Stimulated activated memory B cell treated with anti-CD40 and anti-IgM and Interleukin-4, amounts not matched to agents 10 μg/mL and 1 μg/mL and 100 μg/mL, for 72 hours (primary cell): ENCODE measurements at regions not wholly inside any gene's neighbourhood (a gene's known extent, or its start where the extent isn't known, plus 50 kb on each side); places are given as distances from the start of the nearest gene placed in this dataset.
A peak's percentile ranks its signal among the peaks of the same experiment; 100 is the strongest.

Experiments
- ATAC-seq: fragments of 150-1000 bp; cut with Tn5 transposase; 2 replicates; pipeline ENCODE4 v1.10.0; 2021
- H3K27ac Mint-ChIP-seq: one replicate; pipeline ENCODE4 v1.8.0; 2022; ENCODE audit warnings: mild to moderate bottlenecking, mixed read lengths
- H3K27me3 Mint-ChIP-seq: one replicate; pipeline ENCODE4 v1.8.0; 2022; ENCODE audit warnings: mixed read lengths
- H3K36me3 Mint-ChIP-seq: one replicate; pipeline ENCODE4 v1.8.0; 2022; ENCODE audit warnings: mixed read lengths
- H3K4me1 Mint-ChIP-seq: one replicate; pipeline ENCODE4 v1.8.0; 2022; ENCODE audit warnings: mixed read lengths
- H3K4me3 Mint-ChIP-seq: one replicate; pipeline ENCODE4 v1.8.0; 2022; ENCODE audit warnings: mild to moderate bottlenecking, moderate library complexity, mixed read lengths
- H3K9me3 Mint-ChIP-seq: one replicate; pipeline ENCODE4 v1.8.0; 2022; ENCODE audit warnings: mixed read lengths

DNA sequence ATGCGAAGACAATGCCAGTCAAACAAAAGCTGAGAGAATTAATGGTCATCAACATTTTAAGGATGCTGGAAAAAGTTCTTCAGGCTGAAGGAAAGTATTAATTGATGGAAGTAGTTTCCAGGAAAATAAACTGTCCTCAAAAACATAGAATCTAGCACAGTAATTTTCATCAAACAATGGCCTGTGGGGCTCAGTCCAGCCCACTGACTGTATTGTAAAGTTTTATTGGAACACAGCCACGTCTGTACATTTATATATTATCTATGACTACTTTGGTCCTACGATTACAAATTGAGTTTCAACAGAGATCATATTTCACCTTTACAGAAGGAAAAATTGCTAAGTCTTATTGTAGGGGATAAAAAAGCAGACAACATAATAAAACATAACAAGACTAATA, 484.5 kb downstream of the KCNJ2 start:
- Mint-ChIP-seq H3K27me3 (no peaks in the 10 kb centered on the region), H3K27ac (no peak overlapping the region), H3K4me3 (no peak overlapping the region), H3K4me1 (no peaks in the 10 kb centered on the region), H3K9me3 (no peaks in the 10 kb centered on the region), H3K36me3 (no peaks in the 10 kb centered on the region)
- no peak for ATAC-seq

DNA sequence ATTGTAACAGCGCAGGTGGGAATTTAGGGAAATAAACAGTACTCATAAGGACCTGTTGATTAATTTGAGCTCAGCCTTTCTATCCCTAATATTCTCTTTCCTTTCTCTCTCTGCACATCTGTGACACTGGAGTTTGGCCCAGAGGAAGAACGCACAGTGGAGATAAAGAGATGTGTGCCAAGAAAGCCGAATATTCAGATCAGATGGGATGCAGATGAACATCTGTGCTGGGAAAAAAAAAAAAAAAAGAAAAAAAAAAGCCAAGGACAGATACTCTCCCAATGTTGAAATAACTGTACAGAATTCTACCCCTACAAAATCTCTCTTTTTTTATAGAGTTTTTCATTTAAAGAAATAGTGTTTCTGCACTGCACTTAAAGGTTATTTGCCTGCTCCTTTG, 485.4 kb downstream of the KCNJ2 start:
- Mint-ChIP-seq H3K27me3 (no peaks in the 10 kb centered on the region), H3K36me3 (no peaks in the 10 kb centered on the region), H3K9me3 (no peaks in the 10 kb centered on the region), H3K4me1 (no peaks in the 10 kb centered on the region), H3K4me3 (no peak overlapping the region), H3K27ac (no peak overlapping the region)
- ATAC-seq = no peak

DNA sequence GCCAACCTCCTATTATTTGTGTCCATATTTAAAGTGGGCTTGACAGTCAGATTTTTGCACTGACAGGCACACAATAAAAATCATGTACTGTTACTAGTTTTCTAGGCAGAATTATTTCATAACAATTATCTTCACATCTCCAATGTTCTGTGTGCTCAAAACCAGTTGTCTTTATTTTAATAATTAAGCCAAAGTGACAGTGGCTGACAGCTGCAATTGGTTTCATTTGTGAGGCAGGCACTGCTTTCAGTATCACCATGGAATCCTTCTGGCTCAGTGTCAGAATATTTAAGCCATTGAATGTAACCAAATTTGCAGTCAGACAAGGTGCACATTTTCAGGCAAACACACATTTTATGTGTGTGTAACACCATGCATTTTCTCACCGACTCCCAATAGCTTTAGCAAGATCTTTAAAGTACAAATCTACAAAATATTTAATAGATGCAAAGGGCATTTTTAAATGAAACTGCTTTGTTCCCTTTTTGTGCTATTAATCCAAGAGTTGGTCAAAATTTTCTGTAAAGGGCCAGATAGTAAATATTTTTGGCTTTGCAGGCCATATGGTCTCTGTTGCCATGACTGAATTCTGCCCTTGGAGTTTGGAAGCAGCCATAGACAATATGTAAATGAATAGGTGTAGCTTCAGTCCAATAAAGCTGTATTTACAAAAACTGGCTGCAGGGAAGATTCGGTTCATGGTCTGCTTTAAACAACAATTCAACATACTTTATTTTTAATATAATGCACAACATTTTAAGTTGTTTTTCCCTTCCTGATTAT, 486.0 kb downstream of the KCNJ2 start:
- no peaks in the 10 kb centered on the region for H3K4me1 Mint-ChIP-seq
- no peak overlapping the region for H3K27ac Mint-ChIP-seq
- ATAC-seq = no peak
- H3K4me3 Mint-ChIP-seq = no peak overlapping the region
- no peaks in the 10 kb centered on the region for H3K36me3 Mint-ChIP-seq
- H3K27me3 Mint-ChIP-seq = no peaks in the 10 kb centered on the region
- H3K9me3 Mint-ChIP-seq = no peaks in the 10 kb centered on the region

DNA sequence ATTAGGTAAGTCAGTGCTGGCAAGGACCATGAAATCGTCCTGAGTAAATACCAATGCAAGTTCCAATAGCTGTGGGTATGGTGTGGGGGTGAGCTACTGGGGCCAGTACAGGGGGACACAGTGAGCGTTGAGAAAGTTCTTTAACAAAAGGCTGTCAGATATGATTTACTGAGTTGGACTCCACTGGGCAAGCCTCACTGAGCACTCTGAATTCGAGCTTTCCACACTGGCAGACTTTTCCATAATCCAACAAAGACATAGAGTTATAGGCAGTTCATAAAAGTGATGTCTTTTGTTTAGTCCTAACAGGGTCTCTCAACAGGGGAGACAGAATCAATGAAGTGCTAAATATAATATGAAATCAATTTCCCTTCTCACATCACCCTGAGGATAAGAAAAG, 489.0 kb downstream of the KCNJ2 start:
- no peaks in the 10 kb centered on the region for H3K27me3 Mint-ChIP-seq
- no peak for ATAC-seq
- no peak overlapping the region for H3K4me3 Mint-ChIP-seq
- H3K4me1 Mint-ChIP-seq = no peaks in the 10 kb centered on the region
- no peaks in the 10 kb centered on the region for H3K9me3 Mint-ChIP-seq
- H3K36me3 Mint-ChIP-seq = no peaks in the 10 kb centered on the region
- no peak overlapping the region for H3K27ac Mint-ChIP-seq

DNA sequence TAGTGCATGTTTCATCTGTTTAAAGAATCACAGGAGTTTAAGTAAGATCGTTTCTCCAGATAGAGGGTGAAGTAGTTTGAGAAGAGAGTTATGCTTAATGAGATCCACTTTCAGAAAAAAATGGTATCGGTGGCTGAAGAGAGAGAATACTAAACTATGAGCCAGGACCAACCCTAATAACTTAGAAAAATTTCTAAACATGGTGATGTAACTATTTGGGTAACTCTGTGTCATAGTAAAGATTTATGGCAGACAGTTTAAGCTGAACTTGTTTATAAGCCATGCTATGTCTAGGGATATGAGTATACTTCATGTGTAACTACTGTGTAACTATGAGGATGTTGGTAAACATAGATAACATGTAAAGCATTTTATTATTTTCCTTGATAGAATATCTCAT, 489.5 kb downstream of the KCNJ2 start:
- ATAC-seq = no peak
- Mint-ChIP-seq H3K4me1 (no peaks in the 10 kb centered on the region), H3K27ac (no peak overlapping the region), H3K27me3 (no peaks in the 10 kb centered on the region), H3K36me3 (no peaks in the 10 kb centered on the region), H3K9me3 (no peaks in the 10 kb centered on the region), H3K4me3 (no peak overlapping the region)

DNA sequence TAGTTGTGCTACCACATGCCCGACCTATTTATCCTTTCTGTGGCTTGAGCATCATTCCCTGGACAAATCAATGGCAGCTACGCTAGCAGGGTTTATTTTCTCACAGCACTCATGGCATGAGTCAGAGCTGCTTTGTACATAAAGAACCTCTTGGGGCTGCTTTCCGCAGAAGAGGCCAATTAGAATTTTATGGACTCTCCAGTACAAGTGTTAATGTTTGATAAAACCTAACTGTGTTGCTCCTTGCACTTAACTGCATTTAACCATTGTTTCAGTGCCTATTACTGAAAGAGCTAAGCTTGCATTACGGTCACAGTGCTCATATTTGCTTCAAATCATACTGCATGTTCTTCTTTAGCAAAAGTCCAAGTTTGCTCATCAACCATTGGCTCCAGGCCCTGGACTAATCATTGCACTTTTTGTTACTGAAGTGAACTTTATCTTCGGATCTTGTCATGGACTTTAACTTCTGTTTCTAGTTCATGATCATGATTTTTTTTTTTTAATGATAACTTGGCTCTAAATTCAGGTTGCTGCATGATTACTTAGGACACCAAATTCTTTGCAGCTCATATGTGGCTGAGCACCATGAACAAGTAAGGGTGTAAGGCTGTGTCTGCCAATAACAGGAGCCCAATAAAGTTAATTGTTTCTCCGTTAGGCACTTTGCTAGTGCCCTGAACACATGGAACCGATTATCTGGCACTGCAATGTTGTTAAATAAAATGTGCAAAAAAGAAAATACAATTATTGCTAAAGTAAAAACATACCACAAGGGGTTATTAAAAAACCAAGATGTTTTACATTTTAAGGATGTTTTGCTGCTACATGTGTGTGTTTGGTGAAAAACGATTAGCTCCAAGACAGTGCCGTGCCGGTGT, 492.2 kb downstream of the KCNJ2 start:
- no peaks in the 10 kb centered on the region for H3K4me1 Mint-ChIP-seq
- no peak overlapping the region for H3K27ac Mint-ChIP-seq
- no peak for ATAC-seq
- no peak overlapping the region for H3K4me3 Mint-ChIP-seq
- no peaks in the 10 kb centered on the region for H3K9me3 Mint-ChIP-seq
- no peaks in the 10 kb centered on the region for H3K27me3 Mint-ChIP-seq
- H3K36me3 Mint-ChIP-seq = no peaks in the 10 kb centered on the region

DNA sequence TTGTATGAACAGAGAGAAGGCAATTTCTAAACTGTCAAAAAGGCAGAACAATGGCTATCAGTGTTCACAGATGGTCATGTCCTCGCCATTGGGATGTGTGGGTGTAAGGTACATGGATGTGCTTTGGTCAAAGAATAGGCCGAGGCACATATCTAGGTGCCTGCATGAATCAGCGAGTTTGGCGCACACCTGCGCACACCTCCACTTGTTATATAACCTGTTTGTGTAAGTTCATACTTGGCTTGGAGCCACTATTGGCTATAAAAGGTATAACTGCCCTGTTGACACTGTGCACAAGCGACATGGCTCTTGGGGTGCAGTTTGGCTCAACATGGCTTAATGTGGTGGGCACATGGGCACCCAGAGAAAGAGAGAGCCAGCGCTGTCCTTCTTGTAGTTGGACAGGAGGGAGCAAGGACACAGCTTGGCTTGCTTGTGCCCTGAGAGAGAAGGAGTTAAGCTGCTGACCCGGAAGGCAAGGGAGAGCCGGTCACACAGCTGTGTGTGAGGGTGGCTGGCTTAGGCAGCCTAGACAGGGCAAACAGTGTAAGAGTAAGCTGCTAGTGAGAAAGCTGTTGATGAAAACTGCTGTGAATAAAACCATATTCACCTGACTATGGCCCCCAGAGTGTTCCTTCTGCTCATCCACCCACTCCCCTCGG, 499.1 kb downstream of the KCNJ2 start:
- Mint-ChIP-seq H3K4me1 (no peaks in the 10 kb centered on the region), H3K36me3 (no peaks in the 10 kb centered on the region), H3K27me3 (no peaks in the 10 kb centered on the region), H3K4me3 (no peak overlapping the region), H3K9me3 (no peaks in the 10 kb centered on the region), H3K27ac (no peak overlapping the region)
- ATAC-seq = no peak

DNA sequence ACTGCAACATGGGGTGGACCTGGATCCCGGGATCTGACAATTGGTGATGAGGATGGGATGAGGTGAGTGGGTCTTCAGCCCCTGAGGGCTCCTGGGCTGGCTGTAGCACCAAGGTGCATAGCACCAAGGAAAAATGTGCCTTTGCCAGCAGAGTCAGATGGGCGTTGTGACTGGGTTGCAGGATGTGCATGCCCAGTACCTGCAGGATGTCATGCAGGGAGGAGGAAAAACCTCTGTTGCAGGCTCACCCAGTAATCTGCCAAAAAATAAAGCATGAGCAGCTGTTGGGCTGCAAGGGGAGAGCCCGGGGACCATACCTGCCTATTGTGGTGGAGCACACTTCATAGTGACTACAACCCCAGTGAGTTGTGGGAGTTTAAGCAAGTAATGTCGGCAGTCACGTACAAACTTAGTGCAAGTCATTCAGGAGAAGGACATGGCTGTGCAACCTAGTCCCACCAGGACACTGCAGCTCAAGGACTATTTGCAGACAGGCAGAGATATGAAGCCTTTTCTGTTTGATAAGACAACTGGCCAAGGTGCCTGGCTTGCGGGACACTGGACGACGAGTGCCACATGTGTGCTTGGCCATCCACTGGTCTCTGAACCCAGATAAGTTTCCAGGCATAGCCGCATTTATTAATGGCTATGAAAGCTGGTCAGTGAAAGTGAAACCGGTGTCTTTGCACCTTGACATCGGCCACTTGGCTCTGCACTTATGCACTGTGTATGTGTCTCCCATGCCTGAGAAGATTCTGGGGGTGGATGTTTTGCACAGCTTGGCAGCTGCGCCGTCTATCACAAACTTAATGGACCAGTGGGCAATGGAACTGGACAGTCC, 499.8 kb downstream of the KCNJ2 start:
- H3K4me1 Mint-ChIP-seq = no peaks in the 10 kb centered on the region
- H3K4me3 Mint-ChIP-seq = no peak overlapping the region
- peak; percentile 20 for ATAC-seq
- H3K9me3 Mint-ChIP-seq = no peaks in the 10 kb centered on the region
- no peak overlapping the region for H3K27ac Mint-ChIP-seq
- no peaks in the 10 kb centered on the region for H3K27me3 Mint-ChIP-seq
- H3K36me3 Mint-ChIP-seq = no peaks in the 10 kb centered on the region

DNA sequence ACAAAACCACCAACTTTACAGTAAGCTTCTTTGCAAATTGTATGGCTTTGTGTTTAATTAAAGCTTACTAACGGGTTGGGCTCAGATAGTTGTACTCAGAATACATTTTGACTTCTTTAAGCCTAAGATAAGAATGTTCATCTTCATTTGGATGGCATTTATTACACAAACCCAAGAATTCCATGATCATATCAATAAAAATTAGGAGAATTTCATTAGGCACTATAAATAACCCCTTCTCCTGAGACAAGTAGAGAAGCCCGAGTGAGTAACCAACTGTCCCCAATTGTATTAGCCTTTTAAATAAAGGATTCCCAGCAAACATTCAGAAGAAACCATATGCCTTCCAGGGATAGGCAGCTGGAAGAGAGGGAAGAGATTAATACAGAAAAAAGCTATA, 504.7 kb downstream of the KCNJ2 start:
- no peak overlapping the region for H3K4me3 Mint-ChIP-seq
- no peaks in the 10 kb centered on the region for H3K27me3 Mint-ChIP-seq
- no peaks in the 10 kb centered on the region for H3K36me3 Mint-ChIP-seq
- no peak overlapping the region for H3K27ac Mint-ChIP-seq
- no peak for ATAC-seq
- no peaks in the 10 kb centered on the region for H3K4me1 Mint-ChIP-seq
- H3K9me3 Mint-ChIP-seq = peaks cover 4% of the 10 kb centered on the region

DNA sequence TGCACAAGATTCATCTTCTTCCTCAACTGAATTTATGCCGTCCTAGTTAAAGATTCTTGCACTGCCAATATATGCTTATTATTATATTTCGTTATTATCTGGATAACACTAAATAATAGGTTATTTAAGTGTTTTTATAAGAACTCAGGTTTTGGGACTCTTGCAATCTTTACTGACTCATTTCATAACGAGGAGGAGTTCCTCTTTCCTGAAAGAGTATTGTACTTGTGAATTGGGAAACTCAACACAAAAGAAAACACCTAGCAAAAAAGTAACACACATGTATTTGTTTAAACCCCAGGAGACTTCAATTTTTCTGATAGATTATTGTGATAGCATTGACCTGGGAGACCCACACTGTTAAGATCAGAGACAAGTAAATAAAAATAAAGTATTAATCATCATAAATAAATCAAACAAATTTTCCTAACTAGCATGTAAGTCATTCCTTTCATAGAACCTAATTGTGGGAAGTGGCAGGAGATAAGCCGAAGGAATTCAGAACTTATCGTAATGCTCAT, 505.8 kb downstream of the KCNJ2 start:
- Mint-ChIP-seq H3K4me3 (no peak overlapping the region), H3K27ac (no peak overlapping the region), H3K9me3 (peaks cover 4% of the 10 kb centered on the region), H3K36me3 (no peaks in the 10 kb centered on the region), H3K4me1 (no peaks in the 10 kb centered on the region), H3K27me3 (no peaks in the 10 kb centered on the region)
- ATAC-seq = no peak

DNA sequence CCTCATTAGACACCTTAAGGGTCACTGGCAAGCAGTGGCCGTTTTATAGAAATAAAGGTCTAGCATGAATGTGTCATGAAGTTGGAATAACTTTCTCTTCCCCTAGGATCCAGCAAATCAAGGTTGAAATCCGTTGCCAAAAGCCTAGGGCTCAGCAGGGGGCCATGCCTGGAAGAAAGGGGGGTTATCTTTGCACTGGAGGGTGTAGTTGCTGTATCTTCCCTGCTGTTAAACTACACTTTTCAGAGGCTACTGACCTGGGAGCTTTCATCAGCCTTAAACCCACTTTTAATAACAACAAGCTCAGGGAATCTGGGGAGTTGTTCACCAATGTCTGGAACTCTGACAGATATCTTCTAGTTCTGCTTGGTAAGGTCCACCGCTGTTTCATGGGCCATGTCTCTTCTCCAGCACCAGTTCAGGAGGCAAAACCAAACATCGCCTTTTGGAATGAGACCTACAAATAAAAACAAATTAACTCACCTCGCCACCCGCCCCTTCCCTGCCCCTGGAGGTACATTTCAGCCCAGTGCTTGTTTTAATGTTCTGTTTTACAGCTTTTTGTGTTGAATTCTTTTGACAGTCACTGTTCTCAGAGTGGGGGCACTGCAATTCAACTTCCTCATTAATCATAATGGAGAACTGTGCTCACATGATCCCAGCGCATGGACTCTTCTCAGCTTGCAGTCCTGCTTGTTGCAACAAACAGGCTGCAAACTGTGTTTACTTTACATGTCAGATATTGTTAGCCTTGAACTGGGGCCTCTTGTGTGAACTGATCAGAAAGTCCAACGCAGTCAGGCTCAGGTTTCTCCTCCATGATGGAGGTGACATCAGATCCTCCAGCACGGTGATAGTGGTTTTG, 508.7 kb downstream of the KCNJ2 start:
- no peak overlapping the region for H3K4me3 Mint-ChIP-seq
- peaks cover 4% of the 10 kb centered on the region for H3K9me3 Mint-ChIP-seq
- H3K4me1 Mint-ChIP-seq = no peaks in the 10 kb centered on the region
- H3K27ac Mint-ChIP-seq = no peak overlapping the region
- no peak for ATAC-seq
- H3K36me3 Mint-ChIP-seq = no peaks in the 10 kb centered on the region
- no peaks in the 10 kb centered on the region for H3K27me3 Mint-ChIP-seq

DNA sequence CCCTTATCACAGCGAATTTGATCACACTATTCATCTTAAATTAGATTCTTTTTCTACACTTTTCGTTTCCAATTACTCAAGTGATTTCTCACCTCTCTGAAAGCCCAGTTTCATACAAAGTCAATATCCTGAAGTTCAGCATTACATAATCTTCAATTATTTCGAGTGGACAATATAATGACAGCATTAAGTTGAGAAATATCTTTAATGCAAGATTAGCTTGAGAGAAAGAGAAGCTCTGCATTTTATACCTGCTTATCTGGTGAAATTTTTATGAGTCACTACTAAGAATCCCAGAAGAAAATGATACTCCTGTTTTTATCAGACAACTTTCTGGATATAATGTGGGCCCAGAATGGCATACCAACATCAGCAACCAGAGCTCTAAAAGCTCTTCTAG, 509.6 kb downstream of the KCNJ2 start:
- H3K27me3 Mint-ChIP-seq = no peaks in the 10 kb centered on the region
- no peak overlapping the region for H3K27ac Mint-ChIP-seq
- peaks cover 4% of the 10 kb centered on the region for H3K9me3 Mint-ChIP-seq

DNA sequence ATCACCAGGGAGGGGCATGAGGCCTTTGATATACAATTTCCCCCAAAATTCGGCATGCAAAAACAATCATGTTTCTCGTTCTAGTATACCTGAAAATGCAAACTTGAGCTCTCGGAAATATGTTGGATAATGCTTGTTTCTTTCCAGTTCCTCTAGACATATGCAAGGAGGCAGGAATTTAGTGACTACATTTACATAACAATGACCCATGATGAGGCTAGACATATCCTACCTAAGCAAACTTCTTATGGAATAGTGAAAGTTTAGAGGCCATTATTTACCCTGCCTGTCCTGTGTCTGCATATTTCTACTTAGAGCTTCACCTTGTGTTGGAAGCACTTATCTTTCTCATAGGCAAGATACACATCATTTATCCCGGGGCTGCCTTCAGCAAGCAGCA, 514.6 kb downstream of the KCNJ2 start:
- no peak overlapping the region for H3K27ac Mint-ChIP-seq
- H3K27me3 Mint-ChIP-seq = no peaks in the 10 kb centered on the region
- no peak overlapping the region for H3K4me3 Mint-ChIP-seq
- no peaks in the 10 kb centered on the region for H3K36me3 Mint-ChIP-seq
- no peak for ATAC-seq
- H3K9me3 Mint-ChIP-seq = peaks cover 2% of the 10 kb centered on the region
- H3K4me1 Mint-ChIP-seq = no peaks in the 10 kb centered on the region

More for the DNA sequence above, 509.6 kb downstream of the KCNJ2 start:
- Mint-ChIP-seq H3K4me1 (no peaks in the 10 kb centered on the region), H3K4me3 (no peak overlapping the region), H3K36me3 (no peaks in the 10 kb centered on the region)
- no peak for ATAC-seq

DNA sequence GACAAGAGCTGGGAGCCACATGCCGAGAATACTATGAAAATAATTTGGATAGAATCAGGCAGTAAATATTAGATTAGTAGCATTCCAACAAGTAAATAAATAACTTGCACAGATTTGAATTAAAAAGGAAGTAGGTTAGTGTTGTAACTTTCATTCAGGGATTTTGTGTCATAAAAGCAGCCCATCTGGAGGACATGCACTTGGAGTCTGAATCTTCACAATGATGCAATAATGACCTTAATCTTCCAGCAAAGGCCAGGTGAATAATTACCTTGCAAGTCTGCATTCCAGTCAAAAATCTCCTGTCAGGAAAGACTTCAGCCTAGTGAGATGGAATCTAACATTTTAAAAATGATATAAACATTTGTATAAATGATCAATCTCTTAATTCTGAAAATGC, 518.1 kb downstream of the KCNJ2 start:
- Mint-ChIP-seq H3K9me3 (peaks cover 2% of the 10 kb centered on the region), H3K36me3 (no peaks in the 10 kb centered on the region), H3K27ac (no peak overlapping the region), H3K27me3 (no peaks in the 10 kb centered on the region), H3K4me1 (no peaks in the 10 kb centered on the region), H3K4me3 (no peak overlapping the region)
- ATAC-seq = no peak
